NCI-H187 (cell line): ENCODE measurements at regions not wholly inside any gene's neighbourhood (a gene's known extent, or its start where the extent isn't known, plus 50 kb on each side); places are given as distances from the start of the nearest gene placed in this dataset.
"Not testable (repeated sequence)": the region's sequence is repeated elsewhere in the genome, so short reads cannot be mapped to it uniquely, and the experiment has no call there.

ENCODE experiments used
- DNase-seq, 2 experiments: peaks; one replicate each; lab custom pipeline; 2025; lab: John Stamatoyannopoulos, UW

DNA sequence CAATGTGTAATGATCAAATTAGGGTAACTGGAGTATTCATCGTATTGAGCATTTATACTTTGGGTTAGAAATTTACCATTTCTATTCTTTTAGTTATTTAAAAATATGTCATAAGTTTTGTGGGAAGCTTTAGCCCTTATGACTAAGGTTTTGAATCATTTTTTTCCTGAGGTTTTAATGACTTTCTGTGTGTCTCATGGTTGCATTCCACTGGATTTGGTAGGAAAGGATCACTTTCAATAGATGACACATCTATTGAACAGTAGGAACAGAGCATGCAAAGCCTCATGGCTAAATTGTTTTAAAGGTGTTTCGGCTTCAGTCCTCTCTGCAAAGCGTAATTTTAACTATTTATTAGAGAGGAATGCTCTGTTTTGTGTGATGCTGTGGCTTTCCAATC is 512.4 kb upstream of the CHD1 start:
- DNase-seq = no peak

DNA sequence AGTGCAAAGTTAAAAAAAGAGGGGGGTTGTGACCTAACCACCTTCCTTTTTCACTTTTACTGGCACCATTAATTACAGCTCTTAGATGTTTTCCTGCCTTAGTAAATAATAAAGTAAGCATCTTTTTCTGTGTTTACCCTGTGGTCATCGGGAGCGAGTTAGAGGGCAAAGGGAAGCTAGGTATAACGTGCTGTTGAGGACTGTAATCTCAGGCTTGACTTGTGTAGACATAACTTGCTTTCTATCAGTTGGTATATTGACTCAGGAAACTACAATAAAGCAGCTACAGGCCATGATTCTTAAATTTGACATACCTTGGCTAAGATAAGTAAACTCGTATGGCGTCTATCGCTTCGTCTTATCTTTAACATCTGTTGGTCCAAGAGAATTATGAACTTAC is 509.8 kb upstream of the CHD1 start:
- DNase-seq = no peak

DNA sequence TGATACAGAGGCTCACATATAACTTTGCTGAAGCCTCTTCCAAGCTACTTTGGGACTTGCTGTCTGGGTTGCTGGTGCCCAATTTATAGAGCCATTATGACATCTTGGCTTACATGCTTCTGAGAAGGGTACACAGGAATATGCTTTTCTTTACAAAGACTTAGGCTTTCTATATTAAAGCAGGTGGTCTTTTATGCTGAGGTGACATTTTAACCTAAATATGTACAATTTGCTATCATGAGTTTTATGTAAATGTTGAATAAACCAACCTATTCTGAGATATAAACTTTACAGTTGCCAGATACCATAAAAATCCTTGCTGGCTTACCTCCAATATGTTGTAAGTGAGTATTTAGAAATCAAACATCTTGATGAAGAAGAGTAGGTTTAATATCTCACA is 509.2 kb upstream of the CHD1 start:
- no peak for DNase-seq

DNA sequence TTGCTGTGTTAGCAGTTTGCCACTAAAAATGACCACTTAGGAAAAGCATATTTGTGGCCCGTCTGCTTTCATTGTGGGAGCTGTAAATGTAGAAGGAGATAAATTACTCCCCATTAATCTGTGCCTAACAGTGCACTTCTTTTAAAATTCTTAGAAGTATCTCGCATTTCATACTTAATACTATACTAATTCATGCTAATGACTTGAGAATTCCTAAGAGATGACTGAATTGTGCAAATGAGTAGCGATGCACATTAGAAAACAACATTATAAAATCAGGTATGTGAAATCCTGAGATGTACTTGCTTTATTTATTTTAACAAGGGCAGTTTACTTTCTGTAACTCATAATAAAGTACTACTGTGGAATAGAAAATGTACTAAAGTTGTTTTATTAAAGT is 494.6 kb upstream of the CHD1 start:
- DNase-seq = not testable (repeated sequence)

DNA sequence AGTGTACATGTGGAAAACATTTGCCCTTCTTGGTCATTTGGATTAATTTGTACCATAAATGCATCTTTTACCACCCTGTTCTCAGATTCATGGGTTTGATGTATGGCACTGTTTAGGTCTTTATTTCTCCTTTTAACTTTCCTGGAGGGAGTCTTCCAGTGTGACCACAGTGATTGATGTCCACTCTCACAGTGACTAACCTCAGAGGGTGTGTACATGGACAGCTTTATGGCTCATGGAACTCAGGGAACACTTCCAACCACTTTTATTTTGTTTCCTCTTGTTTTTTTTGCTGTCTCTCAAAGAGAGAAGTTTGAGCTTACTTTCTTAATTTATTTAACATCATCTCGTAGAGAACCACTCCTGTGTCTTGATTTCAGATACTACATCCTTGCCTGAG is 489.8 kb upstream of the CHD1 start:
- not testable (repeated sequence) for DNase-seq

DNA sequence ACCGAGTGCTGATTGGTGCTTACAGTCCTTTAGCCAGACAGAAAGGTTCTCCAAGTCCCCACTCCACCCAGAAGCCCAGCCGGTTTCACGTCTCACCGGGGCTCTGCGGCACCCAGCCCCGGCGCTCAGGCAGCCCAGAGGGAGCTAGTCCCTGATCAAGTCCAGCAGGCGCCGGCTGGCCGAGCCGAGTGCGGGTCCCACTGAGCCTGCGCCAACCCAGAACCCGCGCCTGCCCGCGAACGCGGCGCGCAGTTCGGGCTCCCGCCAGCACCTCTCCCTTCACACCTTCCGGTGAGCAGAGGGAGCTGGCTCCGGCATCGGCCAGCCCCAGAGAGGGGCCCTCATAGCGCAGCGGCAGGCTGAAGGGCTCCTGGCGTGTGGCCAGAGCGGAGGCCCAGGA is 481.6 kb upstream of the CHD1 start:
- DNase-seq = not testable (repeated sequence)

DNA sequence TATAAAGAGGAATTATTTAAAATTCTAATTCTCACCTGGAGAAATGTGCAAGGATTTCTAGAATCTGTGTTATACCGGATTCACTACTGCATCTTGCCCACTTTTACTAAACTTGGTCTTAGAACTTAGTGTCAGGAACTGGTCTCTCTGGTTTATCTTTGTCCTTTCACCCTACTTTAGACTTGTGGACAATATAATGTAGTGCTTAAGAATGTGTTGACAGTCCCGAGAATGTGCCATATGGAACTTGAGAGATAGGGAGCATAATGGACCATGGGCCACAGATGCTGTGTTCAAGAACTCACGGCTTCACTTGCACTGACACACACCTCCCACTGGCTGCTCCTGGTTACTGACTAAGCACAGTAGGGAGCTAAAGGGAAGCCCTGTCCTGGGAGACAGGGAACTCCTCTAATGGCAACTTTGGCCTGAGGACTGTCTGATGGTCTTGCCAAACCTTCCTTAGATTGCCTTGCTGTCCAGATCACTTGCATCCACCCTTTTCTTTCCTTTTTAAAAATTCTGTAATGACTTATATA is 476.0 kb upstream of the CHD1 start:
- not testable (repeated sequence) for DNase-seq

DNA sequence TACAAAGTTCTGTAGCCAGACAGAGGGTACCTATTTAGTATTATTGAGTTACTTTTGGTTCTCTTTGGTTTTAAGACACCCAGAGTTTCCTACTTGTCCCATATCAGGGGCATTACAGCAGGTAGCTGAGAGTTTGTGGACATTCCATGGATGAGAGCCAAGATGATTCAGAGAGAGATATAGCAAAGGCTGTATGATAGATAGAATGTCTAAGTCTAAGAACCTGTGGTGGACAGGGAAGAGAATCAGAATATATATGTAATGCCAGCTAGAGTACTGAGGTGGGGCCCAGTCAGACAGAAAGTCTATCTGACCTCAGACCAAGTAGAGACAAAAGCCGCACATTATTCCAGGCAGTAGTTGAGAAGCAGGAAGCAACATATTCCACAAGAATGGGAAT is 471.8 kb upstream of the CHD1 start:
- DNase-seq = not testable (repeated sequence)

DNA sequence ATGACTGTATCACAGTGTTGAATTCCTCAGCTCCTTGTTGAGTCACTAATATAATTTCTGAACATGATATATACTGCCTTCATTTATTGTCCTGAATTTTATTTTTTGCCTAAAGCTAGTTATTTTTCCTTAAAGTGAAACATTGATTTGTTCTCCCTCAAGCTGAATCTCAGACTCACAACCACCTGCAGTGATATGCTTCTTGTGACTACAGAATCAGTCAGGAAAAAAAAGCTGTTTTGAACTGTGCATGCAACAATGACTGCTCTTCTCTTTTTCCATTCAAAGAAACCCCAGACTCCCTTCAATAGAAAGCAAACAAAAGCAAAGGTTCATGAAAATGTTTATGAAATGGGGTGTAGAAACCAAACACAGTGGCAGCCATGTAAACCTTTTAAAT is 470.2 kb upstream of the CHD1 start:
- no peak for DNase-seq

DNA sequence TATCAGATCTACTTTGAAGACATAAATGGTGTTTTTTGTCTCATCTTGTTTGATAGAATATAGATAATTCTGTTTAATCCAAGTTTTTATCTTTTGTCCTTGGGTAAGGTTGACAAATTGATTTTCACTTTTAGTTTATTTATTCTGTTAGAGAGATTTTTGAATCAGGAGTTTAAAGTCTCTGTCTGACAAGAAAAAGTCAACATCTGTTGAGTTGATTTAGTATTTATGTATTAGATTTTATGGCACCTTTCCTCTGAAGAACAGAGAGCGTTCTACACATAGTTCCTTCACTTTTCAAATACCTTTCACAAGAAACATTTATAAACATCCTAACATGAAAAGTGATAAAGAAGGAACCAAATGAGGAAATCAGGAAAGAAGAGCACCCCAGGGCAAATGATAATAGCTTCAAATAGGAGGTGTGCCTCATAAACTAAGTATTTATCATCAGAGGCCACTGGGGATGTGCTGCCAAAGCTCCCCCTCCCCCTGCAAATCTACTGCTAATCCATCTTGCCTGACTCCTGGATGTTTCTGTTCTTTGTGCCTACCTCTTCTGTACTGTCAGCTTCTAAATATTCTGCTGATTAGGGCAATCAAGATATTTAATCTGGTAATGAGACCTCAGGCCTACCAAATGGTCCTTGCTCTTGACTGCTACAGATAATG is 457.7 kb upstream of the CHD1 start:
- no peak for DNase-seq

DNA sequence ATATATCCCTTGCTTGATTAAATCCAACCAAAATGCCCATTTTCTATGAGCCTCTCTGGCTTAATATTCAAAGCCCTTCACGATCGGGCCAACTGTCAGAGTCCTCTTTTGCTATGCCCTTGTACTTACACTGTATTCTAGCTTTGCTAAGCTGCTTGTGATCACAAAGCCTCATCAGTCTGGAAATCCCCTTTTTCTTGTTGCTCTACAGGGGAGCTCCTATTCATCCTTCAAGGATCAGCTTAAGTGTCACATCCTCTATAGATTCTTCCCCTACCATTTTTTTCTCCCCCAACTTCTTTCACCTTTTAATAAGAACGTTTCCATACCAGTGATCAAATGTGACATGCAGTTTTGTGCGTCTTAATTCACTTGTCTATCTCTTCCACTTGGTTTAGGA is 450.4 kb upstream of the CHD1 start:
- DNase-seq = no peak

DNA sequence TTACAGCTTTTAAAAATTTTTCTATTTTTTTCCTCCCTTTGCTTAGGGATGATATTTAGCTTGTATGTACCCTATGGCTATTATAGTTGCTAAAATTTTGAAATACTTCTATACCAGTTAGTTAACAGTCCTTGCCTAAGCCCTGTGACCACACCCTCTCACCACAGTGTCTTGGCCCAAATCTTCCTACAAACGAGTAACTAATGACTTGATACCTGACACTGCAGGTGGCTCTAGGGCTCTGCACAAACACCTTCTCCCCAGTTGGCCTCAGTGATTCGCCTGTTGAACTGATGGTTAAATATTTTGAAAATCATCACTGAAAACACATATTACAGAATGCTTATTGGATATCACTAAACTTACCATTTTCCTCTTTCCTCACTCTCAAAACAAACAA is 449.6 kb upstream of the CHD1 start:
- DNase-seq = no peak

DNA sequence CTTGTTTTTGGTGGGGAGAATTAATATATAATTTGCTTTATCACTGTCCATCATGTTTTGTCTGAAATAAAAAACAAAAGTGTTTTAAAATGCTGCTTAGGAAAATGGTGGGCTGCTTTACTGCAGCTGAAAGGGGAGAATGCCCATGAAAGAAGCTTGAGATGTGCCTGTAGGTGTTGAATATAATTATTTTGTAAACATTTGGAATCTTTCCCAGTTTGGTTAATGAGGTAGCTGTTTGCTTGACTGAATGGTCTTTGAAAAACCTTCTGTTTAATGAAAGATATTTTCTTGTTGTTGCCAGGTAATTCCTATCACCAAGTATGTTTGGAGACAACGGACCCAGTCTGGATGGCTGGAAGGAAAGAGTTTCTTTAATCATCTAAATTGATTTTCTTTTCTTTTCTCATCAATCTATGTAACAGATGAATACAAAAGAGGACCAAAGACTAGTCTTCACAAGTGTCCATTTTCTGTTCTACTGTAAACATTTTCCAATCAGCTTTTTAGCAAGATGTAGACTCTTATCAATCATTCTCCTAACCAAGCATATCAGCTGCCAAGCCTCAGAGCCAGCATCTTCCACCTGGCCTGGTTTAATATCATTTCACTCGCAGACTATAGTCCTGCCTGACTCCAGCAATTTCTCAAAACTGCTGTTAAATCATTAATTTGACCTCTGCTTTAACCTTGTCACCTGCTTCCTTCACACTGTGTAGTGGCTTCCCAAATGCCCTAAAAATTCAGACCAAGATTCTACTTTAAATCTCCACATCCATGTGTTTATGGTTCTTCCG is 441.2 kb upstream of the CHD1 start:
- DNase-seq = no peak

DNA sequence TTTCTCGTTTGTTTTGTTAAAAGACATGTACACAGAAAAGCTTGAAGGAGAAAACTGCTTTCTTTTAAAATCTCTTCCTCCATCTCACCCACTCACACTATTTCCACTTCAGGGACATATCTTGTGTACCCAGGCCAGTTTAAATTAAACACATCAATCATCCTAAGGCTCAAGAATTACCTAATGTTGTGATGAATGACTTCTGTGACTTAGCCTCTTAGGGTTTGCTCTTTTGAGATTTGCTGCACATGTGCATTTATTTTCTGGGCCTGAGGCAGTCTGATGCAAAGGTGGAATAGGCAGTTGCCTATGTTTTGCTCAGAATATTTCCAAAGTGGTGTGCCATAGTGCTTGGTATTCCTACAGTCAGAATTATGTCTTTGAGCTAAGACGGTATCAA is 439.9 kb upstream of the CHD1 start:
- DNase-seq = no peak

DNA sequence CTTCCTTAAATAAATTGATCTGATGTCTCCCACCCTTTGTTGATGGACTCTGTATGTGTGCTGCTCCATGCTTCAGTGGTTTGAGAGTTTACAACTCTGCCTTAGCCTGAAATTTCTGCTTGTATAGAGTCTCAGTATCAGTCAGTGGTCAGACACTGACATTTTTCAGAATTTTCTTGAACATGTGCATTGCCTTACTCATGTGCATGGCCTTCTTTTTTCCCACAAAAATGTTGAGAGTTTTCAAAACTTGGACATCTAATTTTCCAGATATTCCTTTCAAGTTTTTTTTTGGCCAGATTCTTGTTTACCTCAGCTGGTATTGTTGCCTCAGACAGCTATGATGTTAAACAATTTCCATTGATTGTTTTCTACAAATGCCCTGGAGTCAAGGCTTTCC is 427.1 kb upstream of the CHD1 start:
- DNase-seq = no peak

DNA sequence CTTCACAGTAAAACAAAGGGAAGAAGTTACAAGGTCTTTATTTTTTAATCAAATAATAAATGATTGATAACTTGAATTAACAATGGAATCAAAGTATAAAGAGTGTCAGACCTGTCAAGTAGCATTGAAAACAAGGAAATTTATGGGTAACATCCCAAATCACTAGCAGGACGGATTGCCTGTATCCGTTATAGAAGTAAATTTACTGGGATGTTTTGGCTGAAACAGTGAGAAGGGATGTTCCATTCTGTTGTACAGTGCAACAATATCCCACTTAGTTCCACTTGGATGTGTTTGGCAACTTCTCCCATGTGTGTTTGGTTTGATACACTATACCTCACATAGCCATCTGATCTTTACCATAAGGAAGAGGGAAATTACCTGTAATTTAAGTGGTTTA is 421.0 kb upstream of the CHD1 start:
- no peak for DNase-seq

DNA sequence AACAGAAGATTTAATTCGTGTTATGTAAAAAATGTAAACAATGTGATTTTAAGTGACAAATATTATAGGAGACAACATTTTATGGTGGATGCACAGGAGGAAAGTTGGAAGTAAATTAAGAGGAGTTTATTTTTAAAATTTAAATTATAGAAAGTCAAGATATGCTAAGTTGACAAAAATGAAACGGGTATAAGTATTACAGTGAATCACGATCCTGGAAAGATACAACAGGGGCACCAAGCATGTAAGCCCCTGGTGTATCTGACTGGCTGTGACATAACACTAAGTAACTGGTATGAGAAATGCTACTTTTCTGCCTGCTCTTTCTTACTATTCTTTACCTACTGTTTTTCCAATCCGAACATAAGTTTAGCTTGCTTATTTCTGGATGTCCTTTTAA is 419.8 kb upstream of the CHD1 start:
- DNase-seq = no peak

DNA sequence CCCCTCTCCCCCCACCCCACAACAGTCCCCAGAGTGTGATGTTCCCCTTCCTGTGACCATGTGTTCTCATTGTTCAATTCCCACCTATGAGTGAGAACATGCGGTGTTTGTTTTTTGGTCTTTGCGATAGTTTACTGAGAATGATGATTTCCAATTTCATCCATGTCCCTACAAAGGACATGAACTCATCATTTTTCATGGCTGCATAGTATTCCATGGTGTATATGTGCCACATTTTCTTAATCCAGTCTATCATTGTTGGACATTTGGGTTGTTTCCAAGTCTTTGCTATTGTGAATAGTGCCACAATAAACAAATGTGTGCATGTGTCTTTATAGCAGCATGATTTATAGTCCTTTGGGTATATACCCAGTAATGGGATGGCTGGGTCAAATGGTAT is 411.0 kb upstream of the CHD1 start:
- DNase-seq = not testable (repeated sequence)

DNA sequence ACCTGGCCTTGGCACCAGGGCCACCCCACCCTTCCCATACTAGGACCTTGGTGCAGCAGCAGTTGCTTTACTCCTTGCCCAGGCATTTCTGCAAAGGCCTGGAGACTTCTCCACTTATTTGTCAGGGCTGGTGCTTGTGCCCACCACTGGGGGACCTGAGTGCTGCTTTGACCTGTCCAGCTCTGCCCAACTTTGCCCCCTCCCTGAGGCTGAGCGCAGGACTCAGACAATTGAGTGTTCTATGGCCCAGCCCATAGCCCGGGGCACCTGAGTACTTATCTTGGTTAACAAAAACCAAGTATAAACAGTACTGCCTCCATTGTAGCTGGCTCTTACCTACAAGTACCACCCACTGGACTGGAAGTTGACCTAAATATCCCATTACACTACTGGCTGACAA is 406.1 kb upstream of the CHD1 start:
- DNase-seq = no peak

DNA sequence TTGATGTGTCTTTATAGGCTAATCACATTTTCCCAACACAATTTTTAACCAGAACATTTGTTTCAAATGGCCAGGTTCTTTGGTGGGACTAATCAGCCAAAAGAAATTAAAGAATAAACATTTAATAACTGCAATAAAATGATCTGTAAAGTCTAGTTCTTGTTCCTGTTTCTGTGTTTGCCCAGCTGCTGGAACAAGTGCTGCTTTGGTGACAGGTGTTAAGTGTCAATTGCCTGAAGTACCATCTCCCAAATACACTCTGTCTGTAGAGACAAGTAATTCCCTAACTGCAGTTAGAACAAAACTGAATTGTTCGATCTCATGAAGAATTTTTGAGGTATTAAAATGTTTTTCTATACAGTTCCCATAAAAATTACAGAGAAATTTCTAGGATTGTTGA is 402.3 kb upstream of the CHD1 start:
- peak; percentile 30 to 43 for DNase-seq

DNA sequence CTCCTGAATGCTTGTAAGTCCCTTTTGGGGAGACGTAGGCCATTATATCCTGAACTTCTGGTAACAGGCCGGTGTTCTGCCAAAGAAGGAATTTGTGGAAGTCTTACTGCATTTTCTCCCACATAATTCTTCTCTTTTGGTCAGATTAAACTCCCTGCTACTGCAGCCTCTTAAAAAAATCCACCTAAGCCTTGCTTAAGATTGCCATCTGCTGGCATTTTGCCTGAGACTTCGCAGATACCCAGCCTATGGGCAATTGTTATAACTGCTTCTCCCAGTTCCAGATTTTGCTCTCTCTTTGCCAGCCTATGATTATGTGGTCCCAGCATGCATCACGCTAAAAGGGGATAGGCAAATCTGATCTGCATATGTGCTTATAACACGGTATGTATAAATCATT is 391.6 kb upstream of the CHD1 start:
- DNase-seq = no peak

DNA sequence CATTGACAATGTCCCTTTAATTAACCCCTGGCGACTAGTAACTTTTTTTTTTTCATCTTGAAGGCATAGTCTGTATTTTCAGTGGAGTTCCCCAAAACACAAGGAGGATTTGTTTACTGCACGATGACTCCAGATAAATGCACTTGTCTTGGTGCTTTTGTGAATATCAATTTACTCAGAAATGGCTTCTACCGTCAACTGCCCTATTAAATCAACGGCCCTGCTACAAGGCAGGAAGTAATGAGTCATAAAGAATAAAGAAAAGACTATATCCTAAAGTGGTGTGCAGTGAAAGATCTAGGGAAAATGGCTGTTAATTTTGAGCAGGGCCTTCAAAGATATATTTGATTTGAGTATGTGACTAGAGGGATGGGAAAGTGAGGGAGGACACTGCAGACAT is 388.3 kb upstream of the CHD1 start:
- DNase-seq = no peak

DNA sequence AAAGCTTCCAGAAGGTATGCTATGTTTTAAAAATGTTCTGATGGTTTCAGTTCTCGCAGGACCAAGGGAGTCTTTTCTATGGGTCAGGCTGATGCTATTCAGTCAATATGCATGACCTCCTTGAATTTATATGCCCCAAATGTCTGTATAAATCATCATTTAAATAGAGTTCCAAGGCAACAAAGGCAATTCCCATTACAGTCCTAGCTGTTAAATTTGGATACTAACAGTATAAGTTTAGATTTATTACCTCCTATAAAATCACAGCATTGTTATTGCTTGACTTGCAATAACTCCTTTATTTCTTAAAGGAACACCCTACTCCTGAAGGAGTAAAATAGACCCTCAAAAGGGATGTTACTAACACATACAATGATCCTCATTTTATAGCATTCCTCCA is 387.7 kb upstream of the CHD1 start:
- no peak for DNase-seq
